ENCODE measurements at regions not wholly inside any gene's neighbourhood (a gene's known extent, or its start where the extent isn't known, plus 50 kb on each side); places are given as distances from the start of the nearest gene placed in this dataset.

DNA sequence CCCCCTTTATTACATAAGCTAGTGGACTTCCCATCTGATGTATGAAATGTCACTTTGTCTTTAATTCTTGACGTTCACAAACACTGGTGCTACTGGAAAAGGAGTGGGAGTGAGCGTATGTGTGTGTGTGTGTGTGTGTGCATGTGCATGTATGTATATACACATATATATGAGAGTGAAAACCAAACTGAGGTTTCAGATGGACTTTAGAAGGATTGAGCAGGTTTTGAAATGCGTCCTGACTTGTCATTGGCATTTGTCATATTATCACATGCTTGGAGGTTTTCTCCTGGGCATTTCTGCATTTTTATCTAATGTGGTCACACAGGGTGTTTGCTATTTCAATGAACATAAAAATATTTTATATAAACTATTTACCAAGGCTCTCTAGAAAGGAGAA is 1085.9 kb downstream of the BCL11B start:
- no peak overlapping the region for H4K8ac ChIP-seq (ENCODE audit: low read depth, low read length)
- no peaks in the 10 kb centered on the region for H3K27me3 ChIP-seq (ENCODE audit: control insufficient read depth in 3 of 3, insufficient read depth in 3 of 3, low read depth in 1 of 3, low read length in 3 of 3)
- no CpG with 5 or more reads among the region's 3 CpGs for WGBS, 2 donors (ENCODE audit: extremely low coverage in 2 of 2, insufficient read length in 2 of 2, insufficient replicate concordance in 1 of 2)
- H2BK12ac ChIP-seq (ENCODE audit: low read length): no peak overlapping the region
- no peaks in the 10 kb centered on the region for H3K36me3 ChIP-seq (replicated peaks in 1 of 2; ENCODE audit: control insufficient read depth in 2 of 2, insufficient read depth in 2 of 2, low read length in 2 of 2)
- H2BK5ac ChIP-seq (ENCODE audit: low read length): no peak overlapping the region
- H3K9ac ChIP-seq (ENCODE audit: low read depth, low read length, poor library complexity): no peak overlapping the region
- H2AFZ ChIP-seq (ENCODE audit: low read length): no peak overlapping the region
- H3K4me2 ChIP-seq (ENCODE audit: insufficient read depth, low read length, poor library complexity, severe bottlenecking): no peak overlapping the region
- no peaks in the 10 kb centered on the region for H3K4me1 ChIP-seq (ENCODE audit: control insufficient read depth in 2 of 2, insufficient read depth in 1 of 2, low read depth in 1 of 2, low read length in 2 of 2)
- no peaks in the 10 kb centered on the region for H3K79me1 ChIP-seq (ENCODE audit: low read depth, low read length)
- H3K23ac ChIP-seq (ENCODE audit: low read depth, low read length, poor library complexity): no peak overlapping the region
- H2BK120ac ChIP-seq (ENCODE audit: low read depth, low read length): no peak overlapping the region
- no peak overlapping the region for H3K14ac ChIP-seq (ENCODE audit: low read length)
- no peak overlapping the region for H3K18ac ChIP-seq (ENCODE audit: low read length)
- no peak overlapping the region for H4K91ac ChIP-seq (ENCODE audit: low read depth, low read length, poor library complexity)
- no peak overlapping the region for H3K27ac ChIP-seq (replicated peaks; ENCODE audit: low read length)
- H2AK5ac ChIP-seq (ENCODE audit: low read depth, low read length): no peak overlapping the region
- no peak for DNase-seq (ENCODE audit: low spot score)
- H3K4ac ChIP-seq (ENCODE audit: low read length): no peak overlapping the region
- no peak overlapping the region for H2BK15ac ChIP-seq (ENCODE audit: low read length)
- no peak overlapping the region for H3K4me3 ChIP-seq (ENCODE audit: low read length in 2 of 2)
- no peaks in the 10 kb centered on the region for H3K9me3 ChIP-seq (replicated peaks in 1 of 2; ENCODE audit: control insufficient read depth in 2 of 2, insufficient read depth in 1 of 2, low read depth in 1 of 2, low read length in 2 of 2)

GRCh38 chr14:98187281-98187680 is 1084.7 kb downstream of the BCL11B start:
- H2AK5ac ChIP-seq (ENCODE audit: low read depth, low read length): no peak overlapping the region
- no peaks in the 10 kb centered on the region for H3K4me1 ChIP-seq (ENCODE audit: control insufficient read depth in 2 of 2, insufficient read depth in 1 of 2, low read depth in 1 of 2, low read length in 2 of 2)
- no peak overlapping the region for H2BK120ac ChIP-seq (ENCODE audit: low read depth, low read length)
- H3K4ac ChIP-seq (ENCODE audit: low read length): no peak overlapping the region
- H3K9me3 ChIP-seq (replicated peaks in 1 of 2; ENCODE audit: control insufficient read depth in 2 of 2, insufficient read depth in 1 of 2, low read depth in 1 of 2, low read length in 2 of 2): no peaks in the 10 kb centered on the region
- no peak overlapping the region for H2BK5ac ChIP-seq (ENCODE audit: low read length)
- H4K91ac ChIP-seq (ENCODE audit: low read depth, low read length, poor library complexity): no peak overlapping the region
- H2BK12ac ChIP-seq (ENCODE audit: low read length): no peak overlapping the region
- no peak overlapping the region for H3K23ac ChIP-seq (ENCODE audit: low read depth, low read length, poor library complexity)
- H2AFZ ChIP-seq (ENCODE audit: low read length): no peak overlapping the region
- no peak overlapping the region for H3K9ac ChIP-seq (ENCODE audit: low read depth, low read length, poor library complexity)
- H3K79me1 ChIP-seq (ENCODE audit: low read depth, low read length): no peaks in the 10 kb centered on the region
- H3K36me3 ChIP-seq (replicated peaks in 1 of 2; ENCODE audit: control insufficient read depth in 2 of 2, insufficient read depth in 2 of 2, low read length in 2 of 2): no peaks in the 10 kb centered on the region
- H4K8ac ChIP-seq (ENCODE audit: low read depth, low read length): no peak overlapping the region
- no peak overlapping the region for H3K14ac ChIP-seq (ENCODE audit: low read length)
- no peak for DNase-seq (ENCODE audit: low spot score)
- no peak overlapping the region for H3K4me3 ChIP-seq (ENCODE audit: low read length in 2 of 2)
- H2BK15ac ChIP-seq (ENCODE audit: low read length): no peak overlapping the region
- no peaks in the 10 kb centered on the region for H3K27me3 ChIP-seq (ENCODE audit: control insufficient read depth in 3 of 3, insufficient read depth in 3 of 3, low read depth in 1 of 3, low read length in 3 of 3)
- no peak overlapping the region for H3K4me2 ChIP-seq (ENCODE audit: insufficient read depth, low read length, poor library complexity, severe bottlenecking)
- no peak overlapping the region for H3K18ac ChIP-seq (ENCODE audit: low read length)
- no CpG with 5 or more reads among the region's 2 CpGs for WGBS, 2 donors (ENCODE audit: extremely low coverage in 2 of 2, insufficient read length in 2 of 2, insufficient replicate concordance in 1 of 2)
- no peak overlapping the region for H3K27ac ChIP-seq (replicated peaks; ENCODE audit: low read length)

GRCh38 chr14:98189062-98189461 is 1082.9 kb downstream of the BCL11B start:
- no peak overlapping the region for H3K18ac ChIP-seq (ENCODE audit: low read length)
- no peaks in the 10 kb centered on the region for H3K4me1 ChIP-seq (ENCODE audit: control insufficient read depth in 2 of 2, insufficient read depth in 1 of 2, low read depth in 1 of 2, low read length in 2 of 2)
- WGBS, 2 donors (ENCODE audit: extremely low coverage in 2 of 2, insufficient read length in 2 of 2, insufficient replicate concordance in 1 of 2): no CpG with 5 or more reads among the region's 1 CpG
- no peaks in the 10 kb centered on the region for H3K9me3 ChIP-seq (replicated peaks in 1 of 2; ENCODE audit: control insufficient read depth in 2 of 2, insufficient read depth in 1 of 2, low read depth in 1 of 2, low read length in 2 of 2)
- no peak overlapping the region for H2BK12ac ChIP-seq (ENCODE audit: low read length)
- H3K4me2 ChIP-seq (ENCODE audit: insufficient read depth, low read length, poor library complexity, severe bottlenecking): no peak overlapping the region
- H2BK120ac ChIP-seq (ENCODE audit: low read depth, low read length): no peak overlapping the region
- no peak overlapping the region for H3K27ac ChIP-seq (replicated peaks; ENCODE audit: low read length)
- no peaks in the 10 kb centered on the region for H3K79me1 ChIP-seq (ENCODE audit: low read depth, low read length)
- no peak overlapping the region for H3K14ac ChIP-seq (ENCODE audit: low read length)
- no peak overlapping the region for H4K8ac ChIP-seq (ENCODE audit: low read depth, low read length)
- H2BK5ac ChIP-seq (ENCODE audit: low read length): no peak overlapping the region
- H3K27me3 ChIP-seq (ENCODE audit: control insufficient read depth in 3 of 3, insufficient read depth in 3 of 3, low read depth in 1 of 3, low read length in 3 of 3): no peaks in the 10 kb centered on the region
- no peak overlapping the region for H4K91ac ChIP-seq (ENCODE audit: low read depth, low read length, poor library complexity)
- no peak overlapping the region for H3K23ac ChIP-seq (ENCODE audit: low read depth, low read length, poor library complexity)
- no peak for DNase-seq (ENCODE audit: low spot score)
- H2BK15ac ChIP-seq (ENCODE audit: low read length): no peak overlapping the region
- H2AFZ ChIP-seq (ENCODE audit: low read length): no peak overlapping the region
- H3K9ac ChIP-seq (ENCODE audit: low read depth, low read length, poor library complexity): no peak overlapping the region
- no peak overlapping the region for H3K4me3 ChIP-seq (ENCODE audit: low read length in 2 of 2)
- no peak overlapping the region for H2AK5ac ChIP-seq (ENCODE audit: low read depth, low read length)
- no peaks in the 10 kb centered on the region for H3K36me3 ChIP-seq (replicated peaks in 1 of 2; ENCODE audit: control insufficient read depth in 2 of 2, insufficient read depth in 2 of 2, low read length in 2 of 2)
- no peak overlapping the region for H3K4ac ChIP-seq (ENCODE audit: low read length)

- H3K4me1 ChIP-seq (ENCODE audit: control insufficient read depth in 2 of 2, insufficient read depth in 1 of 2, low read depth in 1 of 2, low read length in 2 of 2): no peaks in the 10 kb centered on the region
- H3K27me3 ChIP-seq (ENCODE audit: control insufficient read depth in 3 of 3, insufficient read depth in 3 of 3, low read depth in 1 of 3, low read length in 3 of 3): no peaks in the 10 kb centered on the region
- H3K23ac ChIP-seq (ENCODE audit: low read depth, low read length, poor library complexity): no peak overlapping the region
- no peak overlapping the region for H3K14ac ChIP-seq (ENCODE audit: low read length)
- no peak overlapping the region for H3K27ac ChIP-seq (replicated peaks; ENCODE audit: low read length)
- no peak overlapping the region for H3K18ac ChIP-seq (ENCODE audit: low read length)
- H2BK120ac ChIP-seq (ENCODE audit: low read depth, low read length): no peak overlapping the region
- no peak overlapping the region for H2BK12ac ChIP-seq (ENCODE audit: low read length)
- H3K9me3 ChIP-seq (replicated peaks in 1 of 2; ENCODE audit: control insufficient read depth in 2 of 2, insufficient read depth in 1 of 2, low read depth in 1 of 2, low read length in 2 of 2): no peaks in the 10 kb centered on the region
- H3K36me3 ChIP-seq (replicated peaks in 1 of 2; ENCODE audit: control insufficient read depth in 2 of 2, insufficient read depth in 2 of 2, low read length in 2 of 2): no peaks in the 10 kb centered on the region
- H3K79me1 ChIP-seq (ENCODE audit: low read depth, low read length): no peaks in the 10 kb centered on the region
- no peak overlapping the region for H3K4ac ChIP-seq (ENCODE audit: low read length)
- H2AK5ac ChIP-seq (ENCODE audit: low read depth, low read length): no peak overlapping the region
- H4K91ac ChIP-seq (ENCODE audit: low read depth, low read length, poor library complexity): no peak overlapping the region
- no peak for DNase-seq (ENCODE audit: low spot score)
- H2AFZ ChIP-seq (ENCODE audit: low read length): no peak overlapping the region
- H2BK5ac ChIP-seq (ENCODE audit: low read length): no peak overlapping the region
- WGBS, 2 donors (ENCODE audit: extremely low coverage in 2 of 2, insufficient read length in 2 of 2, insufficient replicate concordance in 1 of 2): no CpG with 5 or more reads among the region's 9 CpGs
- no peak overlapping the region for H3K4me3 ChIP-seq (ENCODE audit: low read length in 2 of 2)
- no peak overlapping the region for H2BK15ac ChIP-seq (ENCODE audit: low read length)
- no peak overlapping the region for H4K8ac ChIP-seq (ENCODE audit: low read depth, low read length)
- H3K9ac ChIP-seq (ENCODE audit: low read depth, low read length, poor library complexity): no peak overlapping the region
- H3K4me2 ChIP-seq (ENCODE audit: insufficient read depth, low read length, poor library complexity, severe bottlenecking): no peak overlapping the region
These were observed 1082.5 kb downstream of the BCL11B start for GRCh38 chr14:98189511-98189910.
